Mesendoderm (in vitro differentiated cells): ENCODE measurements at regions not wholly inside any gene's neighbourhood (a gene's known extent, or its start where the extent isn't known, plus 50 kb on each side); places are given as distances from the start of the nearest gene placed in this dataset.
"Not testable (repeated sequence)": the region's sequence is repeated elsewhere in the genome, so short reads cannot be mapped to it uniquely, and the experiment has no call there.

Experiments used
- DNase-seq: peaks from one replicate; pipeline ENCODE4 v3.0.0; 2013
- H2AK5ac ChIP-seq: 2 replicates; pipeline ENCODE4 v1.6.1; 2013; ENCODE audit warnings: low read length, inconsistent platforms
- H2BK120ac ChIP-seq: 2 replicates; pipeline ENCODE4 v1.6.1; 2013; ENCODE audit warnings: low read depth, mild to moderate bottlenecking, low read length, moderate library complexity, mixed read lengths
- H2BK15ac ChIP-seq: replicated peaks from 2 replicates; pipeline ENCODE4 v1.6.1; 2013; ENCODE audit warnings: low read depth, mild to moderate bottlenecking, moderate library complexity
- H2BK5ac ChIP-seq: 2 replicates; pipeline ENCODE4 v1.6.1; 2013; ENCODE audit warnings: low read length, inconsistent platforms
- H3K18ac ChIP-seq: 2 replicates; pipeline ENCODE4 v1.6.1; 2013; ENCODE audit warnings: mild to moderate bottlenecking, low read length, mixed read lengths
- H3K23ac ChIP-seq: one replicate; pipeline ENCODE4 v1.6.1; 2013; ENCODE audit warnings: low read length
- H3K27ac ChIP-seq: 2 replicates; pipeline ENCODE4 v1.5.1; 2013; ENCODE audit warnings: low read depth, mild to moderate bottlenecking, inconsistent platforms, low read length, moderate library complexity
- H3K27me3 ChIP-seq: 2 replicates; pipeline ENCODE4 v1.6.1; 2013; ENCODE audit warnings: low read length, control low read depth, mild to moderate bottlenecking, inconsistent platforms; ENCODE audit not compliant: insufficient read depth, poor library complexity
- H3K36me3 ChIP-seq: 2 replicates; pipeline ENCODE4 v1.6.1; 2013; ENCODE audit warnings: low read length, inconsistent platforms; ENCODE audit not compliant: control insufficient read depth, insufficient read depth
- H3K4ac ChIP-seq: one replicate; pipeline ENCODE4 v1.6.1; 2013; ENCODE audit warnings: low read depth, mild to moderate bottlenecking, low read length, moderate library complexity
- H3K4me1 ChIP-seq: 2 replicates; pipeline ENCODE4 v1.6.1; 2013; ENCODE audit warnings: low read depth, low read length, inconsistent platforms; ENCODE audit not compliant: control insufficient read depth
- H3K4me2 ChIP-seq: 2 replicates; pipeline ENCODE4 v1.6.1; 2013; ENCODE audit warnings: low read length
- H3K4me3 ChIP-seq: 2 replicates; pipeline ENCODE4 v1.5.1; 2013; ENCODE audit warnings: mild to moderate bottlenecking, low read length
- H3K56ac ChIP-seq: one replicate; pipeline ENCODE4 v1.6.1; 2013; ENCODE audit warnings: low read length
- H3K79me1 ChIP-seq: 2 replicates; pipeline ENCODE4 v1.6.1; 2013; ENCODE audit warnings: low read length, inconsistent platforms
- H3K79me2 ChIP-seq: 2 replicates; pipeline ENCODE4 v1.6.1; 2013; ENCODE audit warnings: mild to moderate bottlenecking, low read length; ENCODE audit not compliant: control insufficient read depth, insufficient read depth
- H3K9ac ChIP-seq: 2 replicates; pipeline ENCODE4 v1.6.1; 2013; ENCODE audit warnings: low read length, inconsistent platforms
- H4K5ac ChIP-seq: one replicate; pipeline ENCODE4 v1.6.1; 2013; ENCODE audit warnings: low read length
- H4K8ac ChIP-seq: one replicate; pipeline ENCODE4 v1.6.1; 2013; ENCODE audit warnings: low read depth, mild to moderate bottlenecking, control low read depth, low read length, moderate library complexity
- WGBS: extraction: QIAGEN DNeasy Blood & Tissue Kit; methylation state at CpG from one replicate; pipeline ENCODE4 v1.1.7; 2013; ENCODE audit warnings: low lambda C conversion rate, missing lambda C conversion rate; ENCODE audit not compliant: insufficient coverage; ENCODE audit errors: extremely low coverage; 5-methylcytosine and 5-hydroxymethylcytosine counted together

GRCh38 chr10:21130108-21130507 is 233.0 kb upstream of the NEBL start:
- no peaks in the 10 kb centered on the region for H3K36me3 ChIP-seq
- no peak overlapping the region for H3K23ac ChIP-seq
- H3K79me1 ChIP-seq: no peaks in the 10 kb centered on the region
- no peak overlapping the region for H3K4ac ChIP-seq
- no peaks in the 10 kb centered on the region for H3K79me2 ChIP-seq
- H2AK5ac ChIP-seq: no peak overlapping the region
- H2BK15ac ChIP-seq: no peak overlapping the region
- no peak overlapping the region for H2BK120ac ChIP-seq
- H4K5ac ChIP-seq: no peak overlapping the region
- H4K8ac ChIP-seq: no peak overlapping the region
- H3K27me3 ChIP-seq: no peaks in the 10 kb centered on the region
- H3K4me3 ChIP-seq: no peak overlapping the region
- H2BK5ac ChIP-seq: no peak overlapping the region
- DNase-seq: no peak
- H3K4me1 ChIP-seq: no peaks in the 10 kb centered on the region
- H3K9ac ChIP-seq: no peak overlapping the region
- no peak overlapping the region for H3K4me2 ChIP-seq
- no peak overlapping the region for H3K18ac ChIP-seq
- H3K56ac ChIP-seq: no peak overlapping the region
- no peak overlapping the region for H3K27ac ChIP-seq

GRCh38 chr10:21125471-21126228 is 228.5 kb upstream of the NEBL start:
- Histone ChIP-seq H2BK120ac (no peak overlapping the region), H2BK5ac (no peak overlapping the region), H3K23ac (no peak overlapping the region), H4K8ac (no peak overlapping the region), H3K36me3 (no peaks in the 10 kb centered on the region), H2BK15ac (no peak overlapping the region), H3K79me2 (no peaks in the 10 kb centered on the region), H3K9ac (no peak overlapping the region), H3K4me3 (no peak overlapping the region), H3K18ac (no peak overlapping the region), H3K4me1 (no peaks in the 10 kb centered on the region), H3K4me2 (no peak overlapping the region), H3K27ac (no peak overlapping the region), H3K56ac (no peak overlapping the region), H3K79me1 (no peaks in the 10 kb centered on the region), H4K5ac (no peak overlapping the region), H3K27me3 (no peaks in the 10 kb centered on the region), H3K4ac (no peak overlapping the region), H2AK5ac (no peak overlapping the region)
- no peak for DNase-seq
- WGBS: no CpG with 5 or more reads among the region's 10 CpGs

- no peak overlapping the region for H3K4me2 ChIP-seq
- no peak overlapping the region for H3K18ac ChIP-seq
- no peak overlapping the region for H4K8ac ChIP-seq
- no peak for DNase-seq
- H2BK120ac ChIP-seq: no peak overlapping the region
- no peaks in the 10 kb centered on the region for H3K79me1 ChIP-seq
- H4K5ac ChIP-seq: no peak overlapping the region
- no peak overlapping the region for H2BK15ac ChIP-seq
- no peaks in the 10 kb centered on the region for H3K36me3 ChIP-seq
- no peaks in the 10 kb centered on the region for H3K27me3 ChIP-seq
- no peak overlapping the region for H3K27ac ChIP-seq
- H3K79me2 ChIP-seq: no peaks in the 10 kb centered on the region
- H2BK5ac ChIP-seq: no peak overlapping the region
- no peak overlapping the region for H3K56ac ChIP-seq
- no peaks in the 10 kb centered on the region for H3K4me1 ChIP-seq
- H3K4ac ChIP-seq: no peak overlapping the region
- H3K4me3 ChIP-seq: no peak overlapping the region
- H3K9ac ChIP-seq: no peak overlapping the region
- H2AK5ac ChIP-seq: no peak overlapping the region
- no peak overlapping the region for H3K23ac ChIP-seq
Measured at GRCh38 chr10:21122907-21123306, 225.8 kb upstream of the NEBL start.

- not testable (repeated sequence) for H3K56ac ChIP-seq, H3K4ac ChIP-seq, H2BK5ac ChIP-seq, H4K8ac ChIP-seq, H2AK5ac ChIP-seq, H3K9ac ChIP-seq, H3K4me2 ChIP-seq, H3K79me2 ChIP-seq, H3K27ac ChIP-seq, DNase-seq, H3K4me3 ChIP-seq, H2BK120ac ChIP-seq, H3K79me1 ChIP-seq, H3K23ac ChIP-seq, H3K36me3 ChIP-seq, H3K4me1 ChIP-seq, H3K27me3 ChIP-seq, H4K5ac ChIP-seq, H3K18ac ChIP-seq, H2BK15ac ChIP-seq
- WGBS: no CpG with 5 or more reads among the region's 3 CpGs
Measured at GRCh38 chr10:21121822-21122221, 224.7 kb upstream of the NEBL start.

GRCh38 chr10:21114683-21115082 is 217.6 kb upstream of the NEBL start:
- Histone ChIP-seq H4K8ac (no peak overlapping the region), H3K4me2 (no peak overlapping the region), H3K23ac (no peak overlapping the region), H2BK15ac (no peak overlapping the region), H4K5ac (no peak overlapping the region), H2BK5ac (no peak overlapping the region), H3K4ac (no peak overlapping the region), H3K9ac (no peak overlapping the region), H2BK120ac (no peak overlapping the region), H3K27me3 (no peaks in the 10 kb centered on the region), H3K36me3 (no peaks in the 10 kb centered on the region), H3K79me2 (no peaks in the 10 kb centered on the region), H3K18ac (no peak overlapping the region), H3K4me1 (no peaks in the 10 kb centered on the region), H3K56ac (no peak overlapping the region), H3K4me3 (no peak overlapping the region), H2AK5ac (no peak overlapping the region), H3K27ac (no peak overlapping the region), H3K79me1 (no peaks in the 10 kb centered on the region)
- no CpG with 5 or more reads among the region's 4 CpGs for WGBS
- DNase-seq: no peak

- Histone ChIP-seq H3K79me1 (no peaks in the 10 kb centered on the region), H3K79me2 (no peaks in the 10 kb centered on the region), H4K8ac (no peak overlapping the region), H3K56ac (no peak overlapping the region), H3K27ac (no peak overlapping the region), H2BK5ac (no peak overlapping the region), H3K4ac (no peak overlapping the region), H2BK15ac (no peak overlapping the region), H3K4me3 (no peak overlapping the region), H3K4me2 (no peak overlapping the region), H2AK5ac (no peak overlapping the region), H3K9ac (no peak overlapping the region), H3K36me3 (no peaks in the 10 kb centered on the region), H3K18ac (no peak overlapping the region), H3K23ac (no peak overlapping the region), H4K5ac (no peak overlapping the region), H3K27me3 (no peaks in the 10 kb centered on the region), H2BK120ac (no peak overlapping the region), H3K4me1 (no peaks in the 10 kb centered on the region)
- WGBS: no CpG with 5 or more reads among the region's 2 CpGs
- DNase-seq: no peak
Measured at GRCh38 chr10:21110358-21110757, 213.2 kb upstream of the NEBL start.
